GM23338 (cell line): ENCODE measurements at regions not wholly inside any gene's neighbourhood (a gene's known extent, or its start where the extent isn't known, plus 50 kb on each side); places are given as distances from the start of the nearest gene placed in this dataset.

ENCODE experiments used
- ATAC-seq: fragments of 200-7000 bp; cut with Tn5 transposase; 3 replicates; pipeline ENCODE4 v1.9.1; 2020
- DNase-seq: peaks from one replicate; pipeline ENCODE4 v3.0.0-alpha.2; 2015; ENCODE audit warnings: low spot score
- H2AFZ ChIP-seq: fragments of 200-600 bp; sonication (generic); 2 replicates; pipeline ENCODE4 v1.8.0; 2016; ENCODE audit warnings: antibody characterized with exemption, mild to moderate bottlenecking, moderate library complexity
- H3F3A ChIP-seq: fragments of 200-600 bp; sonication (generic); replicated peaks from 2 replicates; pipeline ENCODE4 v1.8.0; 2017; ENCODE audit warnings: antibody characterized with exemption, mixed run types, low read depth
- H3K27ac ChIP-seq: fragments of 200-600 bp; sonication (generic); 2 replicates; pipeline ENCODE4 v1.6.1; 2016; ENCODE audit warnings: low read depth
- H3K27me3 ChIP-seq: fragments of 200-600 bp; sonication (generic); 2 replicates; pipeline ENCODE4 v1.8.0; 2016; ENCODE audit warnings: mild to moderate bottlenecking, mixed run types, moderate library complexity; ENCODE audit not compliant: insufficient read depth
- H3K36me3 ChIP-seq: fragments of 200-600 bp; sonication (generic); 2 replicates; pipeline ENCODE4 v1.8.0; 2016; ENCODE audit warnings: mild to moderate bottlenecking; ENCODE audit not compliant: insufficient read depth
- H3K4me1 ChIP-seq: fragments of 200-600 bp; sonication (generic); 2 replicates; pipeline ENCODE4 v1.8.0; 2016; ENCODE audit warnings: mild to moderate bottlenecking, moderate library complexity; ENCODE audit not compliant: insufficient read depth
- H3K4me2 ChIP-seq: fragments of 200-600 bp; sonication (generic); 2 replicates; pipeline ENCODE4 v1.7.1; 2017; ENCODE audit warnings: mixed run types
- H3K4me3 ChIP-seq: fragments of 200-600 bp; sonication (generic); 2 replicates; pipeline ENCODE4 v1.6.1; 2016; ENCODE audit warnings: mixed run types
- H3K79me2 ChIP-seq: fragments of 200-600 bp; sonication (generic); replicated peaks from 2 replicates; pipeline ENCODE4 v1.8.0; 2017; ENCODE audit warnings: mild to moderate bottlenecking; ENCODE audit not compliant: insufficient read depth
- H3K9me2 ChIP-seq: fragments of 200-600 bp; sonication (generic); 2 replicates; pipeline ENCODE4 v1.8.0; 2017; ENCODE audit not compliant: insufficient read depth
- H4K20me1 ChIP-seq: fragments of 200-600 bp; sonication (generic); replicated peaks from 2 replicates; pipeline ENCODE4 v1.8.0; 2017; ENCODE audit warnings: mild to moderate bottlenecking; ENCODE audit not compliant: insufficient read depth
- H3K27ac Mint-ChIP-seq: 2 replicates; pipeline ENCODE4 v1.8.0; 2020; ENCODE audit warnings: inconsistent platforms, mild to moderate bottlenecking, moderate library complexity, mixed read lengths
- H3K27me3 Mint-ChIP-seq: 3 replicates; pipeline ENCODE4 v1.8.0; 2022; ENCODE audit warnings: low read depth, mild to moderate bottlenecking, moderate library complexity, mixed read lengths, inconsistent platforms; ENCODE audit not compliant: insufficient read depth, poor library complexity
- H3K36me3 Mint-ChIP-seq: 3 replicates; pipeline ENCODE4 v1.8.0; 2021; ENCODE audit warnings: low read depth, mild to moderate bottlenecking, inconsistent platforms, moderate library complexity, mixed read lengths
- H3K4me1 Mint-ChIP-seq: 3 replicates; pipeline ENCODE4 v1.8.0; 2020; ENCODE audit warnings: mild to moderate bottlenecking, inconsistent platforms, mixed read lengths
- H3K4me3 Mint-ChIP-seq: 3 replicates; pipeline ENCODE4 v1.8.0; 2021; ENCODE audit warnings: moderate library complexity, mild to moderate bottlenecking, inconsistent platforms, mixed read lengths
- H3K9me3 Mint-ChIP-seq: 3 replicates; pipeline ENCODE4 v1.8.0; 2020; ENCODE audit warnings: moderate library complexity, mild to moderate bottlenecking, inconsistent platforms, mixed read lengths
- CREB1 ChIP-seq: fragments of 250-450 bp; sonication (Bioruptor Pico); IDR thresholded peaks from 2 replicates; pipeline ENCODE4 v1.5.0; 2020; ENCODE audit warnings: low read depth, mild to moderate bottlenecking, moderate library complexity
- CTCF ChIP-seq, 2 experiments: fragments of 200-600 bp in 1 of 2; sonication (generic) in 1 of 2; conservative IDR thresholded peaks; 2 replicates each; pipeline versions ENCODE4 v1.5.1 to v1.6.1; 2016 to 2017; ENCODE audit warnings: antibody characterized with exemption in 2 of 2, low read depth in 2 of 2, mild to moderate bottlenecking in 2 of 2, moderate library complexity in 1 of 2
- ETS1 ChIP-seq: IDR thresholded peaks from 2 replicates; pipeline ENCODE4 v1.6.1; 2016; ENCODE audit warnings: antibody characterized with exemption
- EZH2 ChIP-seq: fragments of 200-600 bp; sonication (generic); IDR thresholded peaks from one replicate; pipeline ENCODE4 v1.8.0; 2017; ENCODE audit warnings: antibody characterized with exemption, mild to moderate bottlenecking, low read depth; ENCODE audit not compliant: unreplicated experiment
- EZH2phosphoT487 ChIP-seq: fragments of 200-600 bp; sonication (generic); IDR thresholded peaks from one replicate; pipeline ENCODE4 v1.8.1; 2018; ENCODE audit warnings: antibody characterized with exemption; ENCODE audit not compliant: unreplicated experiment
- JUNB ChIP-seq: IDR thresholded peaks from one replicate; pipeline ENCODE4 v1.6.1; 2016; ENCODE audit warnings: antibody characterized with exemption; ENCODE audit not compliant: unreplicated experiment
- NANOG ChIP-seq: IDR thresholded peaks from 2 replicates; pipeline ENCODE4 v1.6.1; 2016; ENCODE audit warnings: antibody characterized with exemption, borderline replicate concordance
- POLR2AphosphoS5 ChIP-seq: IDR thresholded peaks from 2 replicates; pipeline ENCODE4 v1.6.1; 2016; ENCODE audit warnings: antibody characterized with exemption, low read depth
- REST ChIP-seq: IDR thresholded peaks from one replicate; pipeline ENCODE4 v1.6.1; 2018; ENCODE audit warnings: antibody characterized with exemption; ENCODE audit not compliant: unreplicated experiment
- STAT1 ChIP-seq: IDR thresholded peaks from one replicate; pipeline ENCODE4 v1.6.1; 2016; ENCODE audit warnings: antibody characterized with exemption; ENCODE audit not compliant: unreplicated experiment
- ZNF114 ChIP-seq: fragments of 250-450 bp; sonication (Bioruptor Pico); IDR thresholded peaks from 2 replicates; pipeline ENCODE4 v1.5.0; 2020; ENCODE audit warnings: mild to moderate bottlenecking, moderate library complexity
- ZNF331 ChIP-seq: fragments of 250-450 bp; sonication (Bioruptor Pico); IDR thresholded peaks from 2 replicates; pipeline ENCODE4 v1.5.0; 2020; ENCODE audit warnings: low read depth, mild to moderate bottlenecking, moderate library complexity
- TF ChIP-seq, protein P1 (sequence below): fragments of 250-450 bp; sonication (Bioruptor Pico); IDR thresholded peaks from 2 replicates; pipeline ENCODE4 v1.5.0; 2020; ENCODE audit warnings: mild to moderate bottlenecking, moderate library complexity

GRCh38 chr11:45036010-45036409 is 85.3 kb upstream of the TP53I11 start:
- Histone ChIP-seq H3K4me2 (no peak overlapping the region), H3F3A (no peaks in the 10 kb centered on the region), H3K9me2 (no peaks in the 10 kb centered on the region), H3K36me3 (no peaks in the 10 kb centered on the region), H3K4me1 (no peaks in the 10 kb centered on the region), H3K27me3 (no peaks in the 10 kb centered on the region), H3K79me2 (no peaks in the 10 kb centered on the region), H4K20me1 (no peaks in the 10 kb centered on the region), H3K27ac (no peak overlapping the region), H3K4me3 (no peak overlapping the region), H2AFZ (no peak overlapping the region)
- Mint-ChIP-seq H3K9me3 (peaks cover 8% of the 10 kb centered on the region), H3K27ac (no peak overlapping the region), H3K27me3 (peaks cover 1% of the 10 kb centered on the region), H3K36me3 (peaks cover 3% of the 10 kb centered on the region; the same call in 1 of the 3 replicates), H3K4me1 (no peaks in the 10 kb centered on the region), H3K4me3 (no peak overlapping the region)
- TF ChIP-seq REST: no peak
- no peak for TF ChIP-seq STAT1
- TF ChIP-seq, protein P1, sequence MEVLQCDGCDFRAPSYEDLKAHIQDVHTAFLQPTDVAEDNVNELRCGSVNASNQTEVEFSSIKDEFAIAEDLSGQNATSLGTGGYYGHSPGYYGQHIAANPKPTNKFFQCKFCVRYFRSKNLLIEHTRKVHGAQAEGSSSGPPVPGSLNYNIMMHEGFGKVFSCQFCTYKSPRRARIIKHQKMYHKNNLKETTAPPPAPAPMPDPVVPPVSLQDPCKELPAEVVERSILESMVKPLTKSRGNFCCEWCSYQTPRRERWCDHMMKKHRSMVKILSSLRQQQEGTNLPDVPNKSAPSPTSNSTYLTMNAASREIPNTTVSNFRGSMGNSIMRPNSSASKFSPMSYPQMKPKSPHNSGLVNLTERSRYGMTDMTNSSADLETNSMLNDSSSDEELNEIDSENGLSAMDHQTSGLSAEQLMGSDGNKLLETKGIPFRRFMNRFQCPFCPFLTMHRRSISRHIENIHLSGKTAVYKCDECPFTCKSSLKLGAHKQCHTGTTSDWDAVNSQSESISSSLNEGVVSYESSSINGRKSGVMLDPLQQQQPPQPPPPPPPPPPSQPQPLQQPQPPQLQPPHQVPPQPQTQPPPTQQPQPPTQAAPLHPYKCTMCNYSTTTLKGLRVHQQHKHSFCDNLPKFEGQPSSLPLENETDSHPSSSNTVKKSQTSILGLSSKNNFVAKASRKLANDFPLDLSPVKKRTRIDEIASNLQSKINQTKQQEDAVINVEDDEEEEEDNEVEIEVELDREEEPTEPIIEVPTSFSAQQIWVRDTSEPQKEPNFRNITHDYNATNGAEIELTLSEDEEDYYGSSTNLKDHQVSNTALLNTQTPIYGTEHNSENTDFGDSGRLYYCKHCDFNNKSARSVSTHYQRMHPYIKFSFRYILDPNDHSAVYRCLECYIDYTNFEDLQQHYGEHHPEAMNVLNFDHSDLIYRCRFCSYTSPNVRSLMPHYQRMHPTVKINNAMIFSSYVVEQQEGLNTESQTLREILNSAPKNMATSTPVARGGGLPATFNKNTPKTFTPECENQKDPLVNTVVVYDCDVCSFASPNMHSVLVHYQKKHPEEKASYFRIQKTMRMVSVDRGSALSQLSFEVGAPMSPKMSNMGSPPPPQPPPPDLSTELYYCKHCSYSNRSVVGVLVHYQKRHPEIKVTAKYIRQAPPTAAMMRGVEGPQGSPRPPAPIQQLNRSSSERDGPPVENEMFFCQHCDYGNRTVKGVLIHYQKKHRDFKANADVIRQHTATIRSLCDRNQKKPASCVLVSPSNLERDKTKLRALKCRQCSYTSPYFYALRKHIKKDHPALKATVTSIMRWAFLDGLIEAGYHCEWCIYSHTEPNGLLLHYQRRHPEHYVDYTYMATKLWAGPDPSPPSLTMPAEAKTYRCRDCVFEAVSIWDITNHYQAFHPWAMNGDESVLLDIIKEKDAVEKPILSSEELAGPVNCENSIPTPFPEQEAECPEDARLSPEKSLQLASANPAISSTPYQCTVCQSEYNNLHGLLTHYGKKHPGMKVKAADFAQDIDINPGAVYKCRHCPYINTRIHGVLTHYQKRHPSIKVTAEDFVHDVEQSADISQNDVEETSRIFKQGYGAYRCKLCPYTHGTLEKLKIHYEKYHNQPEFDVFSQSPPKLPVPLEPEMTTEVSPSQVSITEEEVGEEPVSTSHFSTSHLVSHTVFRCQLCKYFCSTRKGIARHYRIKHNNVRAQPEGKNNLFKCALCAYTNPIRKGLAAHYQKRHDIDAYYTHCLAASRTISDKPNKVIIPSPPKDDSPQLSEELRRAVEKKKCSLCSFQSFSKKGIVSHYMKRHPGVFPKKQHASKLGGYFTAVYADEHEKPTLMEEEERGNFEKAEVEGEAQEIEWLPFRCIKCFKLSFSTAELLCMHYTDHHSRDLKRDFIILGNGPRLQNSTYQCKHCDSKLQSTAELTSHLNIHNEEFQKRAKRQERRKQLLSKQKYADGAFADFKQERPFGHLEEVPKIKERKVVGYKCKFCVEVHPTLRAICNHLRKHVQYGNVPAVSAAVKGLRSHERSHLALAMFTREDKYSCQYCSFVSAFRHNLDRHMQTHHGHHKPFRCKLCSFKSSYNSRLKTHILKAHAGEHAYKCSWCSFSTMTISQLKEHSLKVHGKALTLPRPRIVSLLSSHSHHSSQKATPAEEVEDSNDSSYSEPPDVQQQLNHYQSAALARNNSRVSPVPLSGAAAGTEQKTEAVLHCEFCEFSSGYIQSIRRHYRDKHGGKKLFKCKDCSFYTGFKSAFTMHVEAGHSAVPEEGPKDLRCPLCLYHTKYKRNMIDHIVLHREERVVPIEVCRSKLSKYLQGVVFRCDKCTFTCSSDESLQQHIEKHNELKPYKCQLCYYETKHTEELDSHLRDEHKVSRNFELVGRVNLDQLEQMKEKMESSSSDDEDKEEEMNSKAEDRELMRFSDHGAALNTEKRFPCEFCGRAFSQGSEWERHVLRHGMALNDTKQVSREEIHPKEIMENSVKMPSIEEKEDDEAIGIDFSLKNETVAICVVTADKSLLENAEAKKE (CRISPR knock-in tag): no peak
- no peak for TF ChIP-seq CTCF (conservative IDR thresholded peaks at IDR 0.05; ENCODE audit: low read depth in 2 of 2)
- TF ChIP-seq CREB1: no peak
- no peak for TF ChIP-seq JUNB
- no peak for TF ChIP-seq EZH2
- no peak for TF ChIP-seq ZNF114 (CRISPR knock-in tag)
- no peak for TF ChIP-seq EZH2phosphoT487
- TF ChIP-seq ZNF331 (CRISPR knock-in tag): no peak
- TF ChIP-seq POLR2AphosphoS5: no peak
- no peak for TF ChIP-seq NANOG
- TF ChIP-seq ETS1: no peak
- DNase-seq: no peak
- no peak for ATAC-seq
